GM13976 (cell line): ENCODE measurements at regions not wholly inside any gene's neighbourhood (a gene's known extent, or its start where the extent isn't known, plus 50 kb on each side); places are given as distances from the start of the nearest gene placed in this dataset.
A peak's percentile ranks its signal among the peaks of the same experiment; 100 is the strongest.

Experiments
- DNase-seq: peaks from one replicate; pipeline ENCODE4 v3.0.0; 2012; ENCODE audit warnings: low spot score
- CTCF ChIP-seq: IDR thresholded peaks from 2 replicates; pipeline ENCODE4 v1.5.1; 2012; ENCODE audit warnings: borderline replicate concordance, mild to moderate bottlenecking; ENCODE audit not compliant: insufficient read depth; ENCODE audit errors: extremely low read depth, missing control alignments, control extremely low read depth
- in situ Hi-C: fragments of 300-500 bp; cut with MboI; formaldehyde crosslinking; loops from one replicate; pipeline ENCODE4 v1.12.0; 2022; ENCODE audit warnings: low sequenced_read_pairs, mixed read lengths, inconsistent platforms; ENCODE audit not compliant: unreplicated experiment

DNA sequence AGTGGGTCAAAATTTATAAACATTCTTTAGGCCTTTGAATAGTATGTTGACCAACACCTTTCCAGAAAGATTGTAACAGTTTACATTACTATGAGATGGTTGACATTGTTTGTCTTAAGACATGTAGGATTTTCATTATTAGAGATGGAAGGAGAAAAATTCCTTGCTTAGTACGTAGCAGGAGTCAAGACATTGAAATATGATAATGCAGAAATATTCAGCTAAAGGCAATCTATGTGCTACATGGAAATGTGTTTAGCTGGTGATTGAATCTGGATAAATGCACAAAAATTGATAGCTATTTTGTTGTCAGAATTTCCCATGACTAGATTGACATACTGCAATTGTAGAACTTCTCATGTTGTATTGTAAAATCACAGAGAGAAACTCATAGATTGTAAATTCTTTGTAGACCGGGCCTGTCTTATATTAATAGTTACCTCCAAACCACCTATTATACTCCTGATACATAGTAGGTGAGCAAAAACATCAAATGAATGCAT, 370.4 kb upstream of the CBLB start:
- in situ Hi-C loops: no loop called here
- TF ChIP-seq CTCF: no peak
- no peak for DNase-seq

- in situ Hi-C loops: no loop called here
- no peak for DNase-seq
- TF ChIP-seq CTCF: no peak
Measured at GRCh38 chr3:106241593-106241992, 372.8 kb upstream of the CBLB start.

DNA sequence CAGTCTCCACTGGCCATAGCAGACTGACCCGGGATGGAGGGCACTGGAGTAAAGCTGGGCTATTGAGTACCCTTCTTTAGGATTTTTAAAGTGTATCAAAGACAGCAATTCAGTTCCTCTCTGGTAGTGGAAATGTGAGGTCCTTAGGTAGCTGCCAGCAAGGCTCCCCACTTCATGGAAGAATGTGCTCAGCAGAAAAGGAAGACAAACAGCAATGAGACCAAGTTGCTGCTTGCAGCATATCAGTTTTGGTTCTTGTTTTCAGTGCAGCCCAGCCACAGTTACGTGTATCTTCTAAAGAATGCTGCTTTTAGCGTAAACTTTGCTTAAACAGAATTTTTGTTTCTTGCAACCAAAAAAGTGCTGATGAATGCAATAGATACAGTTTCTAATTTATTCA, 374.0 kb upstream of the CBLB start:
- TF ChIP-seq CTCF: no peak
- in situ Hi-C loops: no loop called here
- DNase-seq: peak; percentile 3

GRCh38 chr3:106245400-106245799, 376.6 kb upstream of the CBLB start:
- in situ Hi-C loops: no loop called here
- DNase-seq: no peak
- no peak for TF ChIP-seq CTCF

- TF ChIP-seq CTCF: no peak
- in situ Hi-C loops: no loop called here
- no peak for DNase-seq
Measured at GRCh38 chr3:106247902-106248684, 379.3 kb upstream of the CBLB start.

- in situ Hi-C loops: no loop called here
- DNase-seq: no peak
- TF ChIP-seq CTCF: no peak
Measured at GRCh38 chr3:106249159-106249558, 380.3 kb upstream of the CBLB start.
